Suprapubic skin (tissue), 4 donors: ENCODE measurements at regions not wholly inside any gene's neighbourhood (a gene's known extent, or its start where the extent isn't known, plus 50 kb on each side); places are given as distances from the start of the nearest gene placed in this dataset.

Source experiments
- EP300 ChIP-seq: sonication (generic); formaldehyde crosslinking; IDR thresholded peaks from one replicate; pipeline ENCODE4 v1.6.1; 2017; ENCODE audit warnings: antibody characterized with exemption
- POLR2A ChIP-seq, 2 donors: fragments of 450-650 bp; IDR thresholded peaks; one replicate each; pipeline ENCODE4 v1.6.1; 2017; ENCODE audit warnings: antibody characterized with exemption in 2 of 2, mild to moderate bottlenecking in 2 of 2, moderate library complexity in 2 of 2
- POLR2AphosphoS5 ChIP-seq, 3 donors: sonication (generic); formaldehyde crosslinking; IDR thresholded peaks; one replicate each; pipeline ENCODE4 v1.6.1; 2017; ENCODE audit warnings: antibody characterized with exemption in 3 of 3
- TF ChIP-seq, protein P1 (sequence below), 2 donors: fragments of 200-600 bp in 1 of 2; fragments of 450-650 bp in 1 of 2; sonication (generic) in 1 of 2; IDR thresholded peaks; one replicate each; pipeline ENCODE4 v1.5.1; 2016 to 2019; ENCODE audit warnings: antibody characterized with exemption in 2 of 2, mild to moderate bottlenecking in 1 of 2, moderate library complexity in 1 of 2

DNA sequence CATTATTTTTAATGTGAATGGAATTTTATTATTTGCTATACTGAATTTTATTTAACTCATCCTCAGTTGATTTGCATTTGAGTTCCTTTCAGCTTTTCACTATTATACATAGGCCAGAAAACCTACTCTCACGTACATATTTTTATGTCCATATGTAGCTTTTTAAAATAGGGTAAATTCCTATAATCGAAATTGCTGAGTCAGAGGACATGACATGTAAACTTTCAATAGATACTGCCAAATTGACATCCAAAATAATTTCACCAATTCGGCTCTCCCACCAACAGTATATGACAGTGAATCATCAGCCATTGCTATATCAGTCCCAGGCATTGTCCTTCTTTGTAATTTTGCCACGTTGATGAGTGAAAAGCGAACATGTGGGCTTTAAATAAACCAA, 222.5 kb downstream of the SQOR start:
- TF ChIP-seq, protein P1, sequence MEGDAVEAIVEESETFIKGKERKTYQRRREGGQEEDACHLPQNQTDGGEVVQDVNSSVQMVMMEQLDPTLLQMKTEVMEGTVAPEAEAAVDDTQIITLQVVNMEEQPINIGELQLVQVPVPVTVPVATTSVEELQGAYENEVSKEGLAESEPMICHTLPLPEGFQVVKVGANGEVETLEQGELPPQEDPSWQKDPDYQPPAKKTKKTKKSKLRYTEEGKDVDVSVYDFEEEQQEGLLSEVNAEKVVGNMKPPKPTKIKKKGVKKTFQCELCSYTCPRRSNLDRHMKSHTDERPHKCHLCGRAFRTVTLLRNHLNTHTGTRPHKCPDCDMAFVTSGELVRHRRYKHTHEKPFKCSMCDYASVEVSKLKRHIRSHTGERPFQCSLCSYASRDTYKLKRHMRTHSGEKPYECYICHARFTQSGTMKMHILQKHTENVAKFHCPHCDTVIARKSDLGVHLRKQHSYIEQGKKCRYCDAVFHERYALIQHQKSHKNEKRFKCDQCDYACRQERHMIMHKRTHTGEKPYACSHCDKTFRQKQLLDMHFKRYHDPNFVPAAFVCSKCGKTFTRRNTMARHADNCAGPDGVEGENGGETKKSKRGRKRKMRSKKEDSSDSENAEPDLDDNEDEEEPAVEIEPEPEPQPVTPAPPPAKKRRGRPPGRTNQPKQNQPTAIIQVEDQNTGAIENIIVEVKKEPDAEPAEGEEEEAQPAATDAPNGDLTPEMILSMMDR (IDR thresholded peaks at IDR 0.05) = no peak
- TF ChIP-seq POLR2A (IDR thresholded peaks at IDR 0.05) (no peak), POLR2AphosphoS5 (IDR thresholded peaks at IDR 0.05) (no peak), EP300 (no peak)
